ENCODE measurements at regions not wholly inside any gene's neighbourhood (a gene's known extent, or its start where the extent isn't known, plus 50 kb on each side); places are given as distances from the start of the nearest gene placed in this dataset.
"Not testable (repeated sequence)": the region's sequence is repeated elsewhere in the genome, so short reads cannot be mapped to it uniquely, and the experiment has no call there.

DNA sequence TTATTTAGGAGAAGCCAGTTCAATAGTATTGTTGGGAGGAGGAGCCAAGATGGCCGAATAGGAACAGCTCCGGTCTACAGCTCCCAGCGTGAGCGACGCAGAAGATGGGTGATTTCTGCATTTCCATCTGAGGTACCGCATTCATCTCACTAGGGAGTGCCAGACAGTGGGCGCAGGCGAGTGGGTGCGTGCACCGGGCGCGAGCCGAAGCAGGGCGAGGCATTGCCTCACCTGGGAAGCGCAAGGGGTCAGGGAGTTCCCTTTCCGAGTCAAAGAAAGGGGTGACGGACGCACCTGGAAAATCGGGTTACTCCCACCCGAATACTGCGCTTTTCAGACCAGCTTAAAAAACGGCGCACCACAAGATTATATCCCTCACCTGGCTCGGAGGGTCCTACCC is 403.2 kb upstream of the SMIM31 start:
- DNase-seq, result not testable (repeated sequence)

DNA sequence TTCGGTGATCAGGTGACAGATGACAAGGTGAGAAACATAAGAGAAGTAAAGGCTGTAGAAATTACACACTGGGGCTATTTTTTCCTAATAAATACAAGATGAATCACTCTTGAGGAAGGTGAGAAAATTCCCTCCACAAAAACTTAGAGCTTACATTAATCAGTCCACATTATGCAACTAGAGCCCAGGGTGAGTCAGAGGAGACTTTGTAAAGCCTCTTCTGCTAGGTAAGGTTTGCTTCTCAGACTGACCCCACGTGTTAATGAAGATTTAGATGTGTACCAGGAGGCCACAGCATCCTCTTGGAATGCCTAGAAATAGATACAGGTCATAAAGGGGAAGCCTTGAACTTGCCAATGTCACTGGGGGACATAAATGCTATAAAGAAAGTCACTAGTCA is 396.0 kb upstream of the SMIM31 start:
- DNase-seq, result no peak

DNA sequence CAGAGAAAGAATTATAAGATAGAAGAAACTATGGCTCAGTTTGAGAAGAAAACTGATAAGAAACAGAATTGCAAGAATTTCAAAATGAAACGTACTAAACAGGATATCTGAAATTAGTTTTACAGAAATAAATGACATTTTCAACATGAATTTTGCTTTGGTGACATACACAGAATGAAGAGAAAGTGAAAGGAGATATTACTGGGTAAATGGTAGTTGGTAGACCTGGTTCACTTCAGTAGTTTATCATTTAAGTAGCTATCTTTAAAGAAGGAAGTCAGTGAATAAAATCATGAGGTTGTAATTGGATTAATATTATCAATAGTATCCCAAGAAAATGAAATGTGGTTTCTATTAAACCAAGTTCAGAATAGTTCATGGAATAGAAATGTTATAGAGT is 395.5 kb upstream of the SMIM31 start:
- no peak for DNase-seq

DNA sequence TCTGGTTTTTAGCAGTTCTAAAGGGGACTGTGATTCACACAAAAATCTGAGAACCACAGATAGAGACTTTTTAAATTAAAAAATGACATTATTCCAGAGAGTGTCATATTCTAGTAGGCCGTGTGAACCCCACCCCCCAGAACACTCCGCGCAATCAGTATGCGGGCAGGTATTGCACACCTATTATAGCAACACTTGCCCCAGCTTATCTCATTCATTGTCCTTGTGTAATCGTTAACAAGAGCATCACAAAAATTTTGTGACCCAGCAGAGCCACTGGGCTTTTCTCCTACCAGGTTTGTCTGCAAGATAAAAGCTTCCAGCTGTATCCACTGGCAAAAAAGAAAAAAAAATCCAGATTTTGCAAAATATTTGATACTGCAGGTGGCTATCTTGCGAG is 394.1 kb upstream of the SMIM31 start:
- DNase-seq, result no peak

DNA sequence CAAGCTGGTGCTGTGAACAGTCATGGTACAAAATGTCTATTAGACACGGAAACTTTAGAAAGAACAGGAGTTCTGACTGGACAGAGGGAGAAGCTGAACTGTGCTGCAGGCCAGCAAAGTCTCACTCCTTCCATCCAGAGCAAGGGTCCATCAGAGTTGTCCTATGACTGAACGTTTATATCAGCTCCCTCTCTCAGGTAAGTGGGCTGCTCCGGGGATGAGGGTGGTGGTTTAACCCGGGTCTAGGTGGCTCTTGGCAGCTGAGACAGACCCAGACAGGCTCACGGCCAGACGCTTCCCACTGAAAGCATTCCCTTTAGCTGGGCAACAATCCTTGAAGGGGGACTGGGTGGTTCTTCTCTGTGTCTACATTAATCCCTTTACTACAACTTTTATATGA is 385.0 kb upstream of the SMIM31 start:
- no peak for DNase-seq

DNA sequence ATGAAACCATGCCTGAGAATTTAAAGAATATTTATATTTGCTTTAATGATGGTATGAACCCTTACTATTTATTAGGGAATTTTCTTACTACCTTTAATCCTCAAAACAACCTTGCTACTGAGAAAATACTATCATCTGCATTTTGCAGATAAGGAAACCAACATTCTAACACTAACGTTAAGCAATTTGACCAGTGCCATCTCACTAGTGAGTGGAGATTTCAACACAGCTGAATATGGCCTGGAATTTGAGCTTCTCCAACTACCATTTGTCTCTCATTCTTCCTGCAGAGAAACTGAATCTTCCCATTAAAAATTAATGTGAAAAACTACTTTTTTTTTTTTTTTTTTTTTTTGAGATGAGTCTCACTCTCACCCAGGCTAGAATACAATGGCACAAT is 380.9 kb upstream of the SMIM31 start:
- DNase-seq, result no peak

DNA sequence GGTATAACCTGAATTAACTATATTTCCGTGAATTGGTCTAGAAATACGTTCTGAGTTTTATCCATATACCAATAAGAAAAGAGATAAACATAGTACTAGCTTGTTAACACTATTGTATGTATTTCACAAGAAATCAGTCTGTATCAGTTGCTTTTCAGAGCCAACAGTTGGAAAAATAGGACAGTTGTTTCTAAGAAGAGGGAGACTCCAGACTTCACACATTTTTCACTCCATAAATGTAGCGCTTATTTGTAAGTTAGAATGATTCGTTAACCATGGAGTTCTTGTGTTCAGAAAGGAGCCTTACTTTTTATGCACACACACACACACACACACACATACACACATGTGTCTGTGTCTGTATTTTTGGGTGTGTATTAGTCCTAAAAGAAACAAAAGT is 376.7 kb upstream of the SMIM31 start:
- no peak for DNase-seq

DNA sequence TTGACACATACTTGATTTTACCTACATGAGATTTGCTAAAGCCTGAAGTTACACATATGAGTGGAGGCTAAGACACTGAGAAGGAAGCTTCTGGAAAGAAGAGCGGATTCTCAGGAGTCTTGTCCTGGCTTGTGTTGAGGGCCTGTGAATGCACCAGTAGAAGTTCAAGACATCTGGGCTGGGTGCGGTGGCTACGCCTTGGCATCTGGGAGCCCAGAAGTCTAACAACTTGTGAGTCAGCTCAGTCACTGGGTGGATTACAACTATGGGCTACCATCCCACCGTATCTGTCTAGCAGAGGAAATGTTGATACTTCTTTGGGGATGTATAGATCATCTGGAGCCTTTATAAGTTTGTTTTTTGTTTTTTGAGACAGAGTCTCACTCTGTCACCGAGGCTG is 375.6 kb upstream of the SMIM31 start:
- DNase-seq, result no peak

DNA sequence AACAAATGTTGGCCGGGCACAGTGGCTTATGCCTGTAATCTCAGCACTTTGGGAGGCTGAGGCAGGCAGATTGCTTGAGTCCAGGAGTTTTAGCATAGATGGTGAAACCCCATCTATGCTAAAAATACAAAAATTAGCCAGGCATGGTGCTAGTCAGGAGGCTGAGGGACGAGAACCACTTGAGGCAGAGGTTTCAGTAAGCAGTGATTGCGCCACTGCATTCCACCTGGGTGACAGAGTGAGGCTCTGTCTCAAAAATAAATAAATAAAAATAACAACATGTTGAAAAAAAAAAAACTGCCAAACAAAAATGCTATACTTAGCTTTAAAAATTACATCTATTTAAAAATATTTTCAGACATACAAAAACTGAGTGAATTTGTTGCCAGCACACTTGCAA is 374.2 kb upstream of the SMIM31 start:
- DNase-seq, result no peak

DNA sequence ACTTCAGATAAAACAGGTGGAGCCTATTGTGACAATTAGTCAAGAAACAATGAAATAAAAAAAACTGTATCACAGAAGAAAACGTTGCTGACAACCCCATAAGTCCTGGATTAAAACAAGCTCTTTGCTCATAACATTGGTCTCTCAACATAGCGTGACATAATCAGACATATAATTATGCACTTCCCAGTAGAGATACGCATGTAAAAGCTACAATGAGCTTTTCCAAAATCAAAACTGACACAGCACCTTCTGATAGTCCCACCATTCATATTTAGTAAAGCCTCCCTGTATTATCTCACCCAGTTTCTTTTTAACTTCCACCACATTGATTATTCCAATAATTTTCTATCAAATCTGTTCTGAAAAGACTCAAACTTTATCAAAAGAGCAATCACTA is 372.1 kb upstream of the SMIM31 start:
- DNase-seq, result no peak

DNA sequence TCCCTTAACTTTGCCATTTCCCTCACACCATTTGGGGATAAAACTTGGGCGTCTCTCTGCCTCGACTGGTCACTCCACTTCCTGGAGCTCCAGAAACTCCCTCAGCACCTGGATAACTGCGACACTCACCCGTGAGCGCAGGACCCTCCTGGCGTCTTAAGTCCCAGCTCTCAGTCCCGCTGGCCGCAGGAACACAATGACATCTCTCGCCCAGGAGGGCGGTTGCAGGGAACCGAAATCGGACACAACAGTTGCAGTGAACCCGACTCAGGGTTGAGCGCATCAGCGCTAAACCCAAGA is 370.9 kb upstream of the SMIM31 start:
- no peak for DNase-seq

DNA sequence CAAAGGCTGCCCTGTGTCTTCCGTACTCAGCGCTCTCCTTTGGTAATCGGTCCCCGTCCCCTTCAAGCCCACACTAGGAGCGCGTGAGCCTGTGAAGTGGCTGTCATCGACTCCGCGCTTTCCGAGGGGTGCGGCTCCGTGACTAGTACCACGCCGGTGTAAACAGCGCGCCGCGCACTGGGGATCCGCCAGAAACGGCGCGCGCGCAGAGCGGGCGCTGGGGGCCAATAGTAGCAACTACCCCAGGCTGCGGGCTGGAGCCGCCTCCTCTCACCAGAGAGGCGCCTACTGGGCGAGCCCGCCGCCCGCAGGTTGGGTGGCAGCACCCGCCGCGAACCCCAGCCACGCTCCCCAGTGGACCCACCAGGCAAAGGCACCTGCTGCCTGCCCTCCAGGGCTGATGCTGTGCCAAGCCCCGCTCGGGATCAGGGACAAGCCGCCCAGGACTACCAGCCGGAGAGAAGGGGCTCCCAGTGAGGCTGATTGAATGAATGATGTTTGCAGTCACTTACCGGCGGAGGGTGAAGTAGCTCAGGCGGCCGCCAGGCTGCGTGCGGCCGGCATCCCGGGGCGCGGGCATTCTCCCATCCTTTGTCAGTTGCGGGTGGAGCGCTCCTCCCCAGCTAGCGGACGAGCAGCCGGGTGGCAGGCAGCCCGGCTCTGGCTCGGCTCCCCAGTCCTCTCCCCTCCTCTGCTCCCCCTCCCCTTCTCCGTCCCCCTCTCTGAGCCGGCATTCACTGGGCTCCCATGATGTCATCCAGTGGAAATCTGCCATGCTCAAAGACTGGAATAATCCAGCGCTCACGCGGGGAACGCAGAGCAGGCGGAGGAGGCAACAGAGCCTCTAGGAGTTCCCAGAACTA is 370.3 kb upstream of the SMIM31 start:
- no peak for DNase-seq

DNA sequence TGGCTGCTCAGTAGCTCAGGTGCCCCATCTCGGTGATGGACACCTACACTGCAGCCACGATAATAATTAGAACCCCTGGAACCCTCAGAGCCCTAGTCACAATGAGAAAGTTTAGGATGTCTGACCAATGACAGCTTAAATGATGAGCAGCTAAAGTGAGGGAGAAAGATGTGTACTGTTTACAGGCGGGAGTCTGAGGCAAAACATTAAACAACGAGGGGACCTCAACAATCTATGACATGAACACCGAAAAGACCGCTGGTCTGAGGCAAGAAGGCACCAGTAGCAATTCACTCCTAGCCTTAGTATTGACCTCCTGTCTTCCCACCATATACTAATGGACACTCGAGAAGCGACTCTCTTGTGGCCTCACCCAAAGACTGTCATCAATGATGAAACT is 369.5 kb upstream of the SMIM31 start:
- no peak for DNase-seq

DNA sequence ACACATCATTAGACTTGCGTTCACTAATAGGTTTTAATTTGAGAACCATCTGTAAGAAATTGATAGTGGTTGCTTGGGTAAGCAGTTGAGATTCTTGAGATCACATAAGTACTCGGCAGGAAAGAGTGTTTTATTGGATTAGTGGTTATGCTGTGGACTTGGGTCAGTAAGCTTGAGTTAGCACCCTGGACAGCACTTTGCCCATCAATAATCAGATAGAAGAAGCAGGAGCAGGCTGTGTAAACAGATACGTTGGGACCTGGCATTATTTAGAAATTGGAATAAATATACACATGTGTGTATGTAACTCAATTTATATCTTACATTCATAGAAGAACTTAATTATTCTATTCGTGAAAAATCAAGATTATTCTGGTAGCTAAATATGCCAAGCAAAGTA is 357.5 kb upstream of the SMIM31 start:
- no peak for DNase-seq

- DNase-seq, result no peak
These were observed 351.4 kb upstream of the SMIM31 start for GRCh38 chr4:164402554-164402953.

DNA sequence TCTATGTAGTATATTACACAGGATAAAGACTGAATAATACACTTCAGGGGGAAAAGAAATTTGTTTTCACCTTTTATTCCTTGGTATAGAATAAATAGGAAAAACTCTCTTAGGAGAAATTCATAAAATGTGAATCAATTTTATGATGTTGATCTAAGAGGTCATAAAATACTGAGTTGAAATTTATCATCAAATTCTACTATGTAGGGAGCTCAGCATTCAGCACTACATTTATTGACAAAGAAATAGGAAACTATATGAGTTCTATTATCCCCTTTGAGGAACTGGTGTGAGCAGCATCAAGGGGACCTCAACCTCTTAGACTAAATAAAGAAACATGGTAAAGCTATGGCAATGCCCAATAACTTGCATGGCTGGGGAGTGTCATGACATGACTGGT is 348.2 kb upstream of the SMIM31 start:
- no peak for DNase-seq

GRCh38 chr4:164408831-164409230 is 345.1 kb upstream of the SMIM31 start:
- no peak for DNase-seq

GRCh38 chr4:164410401-164410800 is 343.5 kb upstream of the SMIM31 start:
- DNase-seq, result no peak

GRCh38 chr4:164412246-164412645 is 341.7 kb upstream of the SMIM31 start:
- DNase-seq, result no peak

DNA sequence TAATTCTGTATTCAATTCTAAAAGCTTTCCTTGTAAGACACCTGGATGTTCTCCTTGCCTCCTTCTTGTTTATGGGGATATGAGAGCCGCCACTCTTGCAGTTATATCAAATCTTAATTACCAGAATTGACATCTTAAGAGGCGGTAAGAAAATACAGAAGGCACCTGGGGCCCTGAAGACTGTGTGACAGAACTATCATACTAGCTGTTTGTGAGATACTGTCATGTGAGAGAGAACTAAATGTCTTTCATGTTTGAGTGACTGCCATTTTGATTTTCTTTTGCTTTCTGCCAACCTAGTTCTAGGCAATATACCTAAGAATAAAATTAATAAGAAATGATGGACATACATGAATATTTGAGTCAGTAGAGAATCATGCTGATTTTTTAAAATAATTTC is 340.2 kb upstream of the SMIM31 start:
- DNase-seq, result no peak

DNA sequence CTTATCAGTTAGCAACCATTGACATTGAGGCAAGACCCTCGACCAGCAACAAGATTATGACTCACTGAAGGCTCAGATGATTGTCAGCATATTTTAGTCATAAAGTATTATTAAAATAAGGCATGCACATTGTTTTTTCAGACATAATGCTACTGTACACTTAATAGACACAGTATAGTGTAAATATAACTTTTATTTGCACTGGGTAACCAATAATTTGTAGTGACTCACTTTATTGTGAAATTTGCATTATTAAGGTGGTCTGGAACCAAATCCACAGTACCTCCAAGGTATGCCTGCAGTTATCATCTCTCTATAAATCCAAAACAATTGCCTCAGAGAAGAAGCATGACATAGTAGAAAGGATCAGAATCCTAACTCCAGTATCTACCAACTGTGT is 330.1 kb upstream of the SMIM31 start:
- DNase-seq, result no peak

DNA sequence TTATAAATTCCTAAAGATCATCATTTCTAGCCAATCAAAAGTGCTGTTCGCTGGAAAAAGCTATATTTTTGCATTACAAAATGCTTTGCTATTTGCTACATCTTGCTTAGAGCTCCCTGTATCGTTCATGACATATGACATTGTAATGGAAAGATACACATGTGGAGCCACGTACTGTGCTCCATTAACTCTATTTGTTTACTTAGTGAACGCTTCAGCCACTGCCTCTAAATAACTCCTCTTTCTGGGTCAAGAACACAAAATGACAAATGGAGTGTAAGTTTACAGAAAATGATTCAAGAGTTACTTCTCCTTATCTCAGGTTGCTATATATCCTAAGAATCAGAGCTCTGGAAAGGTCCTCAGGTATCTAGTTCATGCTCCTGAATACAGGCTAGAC is 329.1 kb upstream of the SMIM31 start:
- DNase-seq, result no peak

GRCh38 chr4:164428561-164428960 is 325.4 kb upstream of the SMIM31 start:
- DNase-seq, result no peak

DNA sequence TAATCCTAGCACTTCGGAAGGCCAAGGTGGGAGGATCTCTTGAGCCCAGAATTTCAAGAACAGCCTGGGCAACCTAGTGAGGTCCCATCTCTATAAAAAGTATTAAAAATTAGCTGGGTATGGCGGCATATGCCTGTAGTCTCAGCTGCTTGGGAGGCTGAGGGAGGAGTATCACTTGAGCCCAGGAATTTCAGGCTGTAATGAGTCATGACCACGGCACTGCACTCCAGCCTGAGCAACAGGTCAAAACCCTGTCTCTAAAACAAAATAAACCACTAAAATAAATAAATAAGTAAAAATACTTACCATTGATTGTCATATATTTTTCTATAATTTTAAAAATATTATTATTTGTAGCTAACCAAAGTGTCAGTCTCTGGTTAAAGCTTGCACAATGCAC is 315.6 kb upstream of the SMIM31 start:
- no peak for DNase-seq

DNA sequence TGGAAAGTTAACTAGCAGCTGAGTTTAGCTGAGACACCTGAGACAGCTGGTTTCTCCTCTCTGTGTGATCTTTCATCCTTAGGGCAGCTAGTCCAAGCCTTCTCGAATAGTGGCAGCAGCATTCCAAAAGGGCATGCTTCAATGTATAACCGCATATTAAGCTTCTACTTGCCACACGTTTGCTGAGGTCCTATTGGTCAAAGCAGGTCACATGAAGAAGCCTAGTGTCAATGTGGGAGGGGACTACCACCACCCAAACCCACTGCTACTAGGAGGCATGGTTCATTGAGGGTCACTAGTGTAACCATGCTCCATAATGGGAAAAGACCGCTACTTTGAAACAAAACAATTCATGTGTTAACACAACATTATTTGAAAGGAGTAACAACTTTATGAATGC is 314.9 kb upstream of the SMIM31 start:
- no peak for DNase-seq

- DNase-seq, result no peak
These were observed 313.7 kb upstream of the SMIM31 start for GRCh38 chr4:164440199-164440598.
